OCI-LY1 (cell line): ENCODE measurements at regions not wholly inside any gene's neighbourhood (a gene's known extent, or its start where the extent isn't known, plus 50 kb on each side); places are given as distances from the start of the nearest gene placed in this dataset.

Experiments used
- H2AFZ ChIP-seq: fragments of 200-600 bp; sonication (generic), shearing (Covaris generic); 2 replicates; pipeline ENCODE4 v1.6.0; 2014; ENCODE audit warnings: antibody characterized with exemption, mild to moderate bottlenecking, low read length
- H3F3A ChIP-seq: fragments of 200-600 bp; sonication (generic), shearing (Covaris generic); 2 replicates; pipeline ENCODE4 v1.6.0; 2014; ENCODE audit warnings: mild to moderate bottlenecking, antibody characterized with exemption, low read length, moderate library complexity; ENCODE audit not compliant: insufficient read depth
- H3K27ac ChIP-seq: fragments of 200-600 bp; sonication (generic); 2 replicates; pipeline ENCODE4 v1.5.1; 2014; ENCODE audit warnings: low read length, mixed run types, mild to moderate bottlenecking, low read depth; ENCODE audit not compliant: poor library complexity, severe bottlenecking
- H3K27me3 ChIP-seq: fragments of 200-600 bp; sonication (generic); 2 replicates; pipeline ENCODE4 v1.6.0; 2014; ENCODE audit warnings: antibody characterized with exemption, mild to moderate bottlenecking, low read length, moderate library complexity; ENCODE audit not compliant: insufficient read depth
- H3K36me3 ChIP-seq: fragments of 200-600 bp; sonication (generic); 2 replicates; pipeline ENCODE4 v1.6.1; 2014; ENCODE audit warnings: mild to moderate bottlenecking, antibody characterized with exemption, low read length, moderate library complexity, mixed read lengths; ENCODE audit not compliant: insufficient read depth
- H3K4me1 ChIP-seq: fragments of 200-600 bp; sonication (generic); 2 replicates; pipeline ENCODE4 v1.5.1; 2014; ENCODE audit warnings: mild to moderate bottlenecking, low read length, moderate library complexity; ENCODE audit not compliant: insufficient read depth, severe bottlenecking
- H3K4me2 ChIP-seq: fragments of 200-600 bp; sonication (generic), shearing (Covaris generic); 2 replicates; pipeline ENCODE4 v1.6.1; 2014; ENCODE audit warnings: low read length
- H3K4me3 ChIP-seq: fragments of 200-600 bp; sonication (generic); 2 replicates; pipeline ENCODE4 v1.5.1; 2014; ENCODE audit warnings: low read length, low read depth, mild to moderate bottlenecking, mixed read lengths; ENCODE audit not compliant: poor library complexity, severe bottlenecking
- H3K79me2 ChIP-seq: fragments of 200-600 bp; shearing (Covaris generic); 2 replicates; pipeline ENCODE4 v1.6.1; 2016; ENCODE audit warnings: mixed run types, low read length, mixed read lengths; ENCODE audit not compliant: insufficient read depth
- H3K9ac ChIP-seq: fragments of 200-600 bp; sonication (generic), shearing (Covaris generic); 2 replicates; pipeline ENCODE4 v1.6.1; 2014; ENCODE audit warnings: mild to moderate bottlenecking, low read length, mixed read lengths
- H3K9me2 ChIP-seq: fragments of 200-600 bp; sonication (generic), shearing (Covaris generic); 2 replicates; pipeline ENCODE4 v1.6.1; 2014; ENCODE audit warnings: low read depth, mild to moderate bottlenecking, low read length, mixed read lengths
- H3K9me3 ChIP-seq: fragments of 200-600 bp; shearing (Covaris generic); 2 replicates; pipeline ENCODE4 v1.6.1; 2014; ENCODE audit warnings: low read length, mixed read lengths
- H4K20me1 ChIP-seq: fragments of 200-600 bp; sonication (generic), shearing (Covaris generic); 2 replicates; pipeline ENCODE4 v1.6.0; 2016; ENCODE audit warnings: mild to moderate bottlenecking, low read length; ENCODE audit not compliant: insufficient read depth
- CTCF ChIP-seq: fragments of 200-600 bp; sonication (generic), shearing (Covaris generic); IDR thresholded peaks from 2 replicates; pipeline ENCODE4 v1.5.1; 2017; ENCODE audit warnings: mild to moderate bottlenecking, antibody characterized with exemption, low read length, moderate library complexity, mixed read lengths
- EZH2 ChIP-seq: fragments of 200-600 bp; sonication (generic), shearing (Covaris generic); IDR thresholded peaks from 2 replicates; pipeline ENCODE4 v1.8.0; 2017; ENCODE audit warnings: borderline replicate concordance, mixed run types, mild to moderate bottlenecking, antibody characterized with exemption, low read length, moderate library complexity, mixed read lengths

- no peak overlapping the region for H3K4me2 ChIP-seq
- H3K9me3 ChIP-seq: no peaks in the 10 kb centered on the region
- no peaks in the 10 kb centered on the region; the same call in 1 of the 2 replicates for H3K27me3 ChIP-seq
- no peaks in the 10 kb centered on the region for H3K9me2 ChIP-seq
- no peaks in the 10 kb centered on the region for H3K36me3 ChIP-seq
- H2AFZ ChIP-seq: no peak overlapping the region
- no peak overlapping the region for H3K4me3 ChIP-seq
- no peaks in the 10 kb centered on the region for H3K79me2 ChIP-seq
- no peaks in the 10 kb centered on the region for H4K20me1 ChIP-seq
- H3K9ac ChIP-seq: no peak overlapping the region
- no peaks in the 10 kb centered on the region for H3F3A ChIP-seq
- no peak overlapping the region for H3K27ac ChIP-seq
- TF ChIP-seq CTCF (no peak), EZH2 (no peak)
- H3K4me1 ChIP-seq: no peaks in the 10 kb centered on the region
Observed at GRCh38 chr18:77622009-77622692, 372.5 kb downstream of the GALR1 start.

- H3K4me1 ChIP-seq: no peaks in the 10 kb centered on the region
- no peak overlapping the region for H2AFZ ChIP-seq
- no peaks in the 10 kb centered on the region for H3F3A ChIP-seq
- H3K79me2 ChIP-seq: no peaks in the 10 kb centered on the region
- H3K4me2 ChIP-seq: no peak overlapping the region
- no peaks in the 10 kb centered on the region for H3K9me3 ChIP-seq
- no peaks in the 10 kb centered on the region for H4K20me1 ChIP-seq
- no peak overlapping the region for H3K9ac ChIP-seq
- TF ChIP-seq CTCF (no peak), EZH2 (no peak)
- no peaks in the 10 kb centered on the region for H3K9me2 ChIP-seq
- H3K27me3 ChIP-seq: no peaks in the 10 kb centered on the region
- no peak overlapping the region for H3K4me3 ChIP-seq
- no peak overlapping the region for H3K27ac ChIP-seq
- H3K36me3 ChIP-seq: no peaks in the 10 kb centered on the region
Observed at GRCh38 chr18:77632758-77633157, 383.1 kb downstream of the GALR1 start.

GRCh38 chr18:77634494-77634893, 384.8 kb downstream of the GALR1 start:
- Histone ChIP-seq H3F3A (no peaks in the 10 kb centered on the region), H3K4me2 (no peak overlapping the region)
- no peak for TF ChIP-seq EZH2
- no peak for TF ChIP-seq CTCF

More at GRCh38 chr18:77634494-77634893, 384.8 kb downstream of the GALR1 start:
- Histone ChIP-seq H3K9me2 (no peaks in the 10 kb centered on the region), H2AFZ (no peak overlapping the region), H3K4me3 (no peak overlapping the region), H3K9me3 (no peaks in the 10 kb centered on the region), H4K20me1 (no peaks in the 10 kb centered on the region), H3K9ac (no peak overlapping the region), H3K27ac (no peak overlapping the region), H3K79me2 (no peaks in the 10 kb centered on the region), H3K4me1 (no peaks in the 10 kb centered on the region), H3K36me3 (no peaks in the 10 kb centered on the region), H3K27me3 (no peaks in the 10 kb centered on the region)
